GM19467 (cell line): ENCODE measurements at regions not wholly inside any gene's neighbourhood (a gene's known extent, or its start where the extent isn't known, plus 50 kb on each side); places are given as distances from the start of the nearest gene placed in this dataset.

Experiments used
- ATAC-seq: cut with Tn5 transposase; IDR thresholded peaks from one replicate; pipeline ENCODE4 v1.9.1; 2021; ENCODE audit warnings: mild to moderate bottlenecking, moderate library complexity; ENCODE audit not compliant: unreplicated experiment

- no peak for ATAC-seq
Measured at GRCh38 chr18:8942909-8943545, 159.5 kb upstream of the NDUFV2 start.

- ATAC-seq, result no peak
Measured at GRCh38 chr18:8943900-8944870, 158.3 kb upstream of the NDUFV2 start.

- ATAC-seq, result no peak
Measured at GRCh38 chr18:8944871-8945245, 157.6 kb upstream of the NDUFV2 start.

GRCh38 chr18:8945514-8945913, 157.0 kb upstream of the NDUFV2 start:
- no peak for ATAC-seq

- no peak for ATAC-seq
Measured at GRCh38 chr18:8946066-8946838, 156.2 kb upstream of the NDUFV2 start.

GRCh38 chr18:8947566-8947965, 154.9 kb upstream of the NDUFV2 start:
- no peak for ATAC-seq

GRCh38 chr18:8948011-8948410, 154.5 kb upstream of the NDUFV2 start:
- no peak for ATAC-seq

- ATAC-seq, result no peak
Measured at GRCh38 chr18:8948471-8949149, 153.9 kb upstream of the NDUFV2 start.

- no peak for ATAC-seq
Measured at GRCh38 chr18:8949206-8949605, 153.3 kb upstream of the NDUFV2 start.

- peak; percentile 80 for ATAC-seq
Measured at GRCh38 chr18:8951491-8951890, 151.0 kb upstream of the NDUFV2 start.

- ATAC-seq, result no peak
Measured at GRCh38 chr18:8952174-8952573, 150.3 kb upstream of the NDUFV2 start.

- no peak for ATAC-seq
Measured at GRCh38 chr18:8952769-8953760, 149.4 kb upstream of the NDUFV2 start.

GRCh38 chr18:8957731-8958130, 144.8 kb upstream of the NDUFV2 start:
- no peak for ATAC-seq

GRCh38 chr18:8958660-8959059, 143.8 kb upstream of the NDUFV2 start:
- no peak for ATAC-seq

GRCh38 chr18:8959551-8960135, 142.9 kb upstream of the NDUFV2 start:
- no peak for ATAC-seq

- ATAC-seq, result no peak
Measured at GRCh38 chr18:8960740-8961657, 141.5 kb upstream of the NDUFV2 start.

- ATAC-seq, result no peak
Measured at GRCh38 chr18:8962192-8962779, 140.2 kb upstream of the NDUFV2 start.
